Liver (tissue), 8 donors: ENCODE measurements at regions not wholly inside any gene's neighbourhood (a gene's known extent, or its start where the extent isn't known, plus 50 kb on each side); places are given as distances from the start of the nearest gene placed in this dataset.

ENCODE experiments used
- DNase-seq: peaks from one replicate; pipeline ENCODE4 v3.0.0-alpha.2; 2017; ENCODE audit warnings: low spot score
- H3K27ac ChIP-seq, 2 donors: one replicate each; pipeline ENCODE4 v1.7.0; 2013; ENCODE audit warnings: inconsistent platforms in 2 of 2, low read length in 2 of 2, control low read depth in 1 of 2, low read depth in 1 of 2, mild to moderate bottlenecking in 1 of 2
- H3K27me3 ChIP-seq, 4 donors: one replicate each; pipeline versions ENCODE4 v1.6.1 to v1.7.0; 2013; ENCODE audit warnings: low read length in 3 of 4, inconsistent platforms in 1 of 4, mild to moderate bottlenecking in 1 of 4, moderate library complexity in 1 of 4; ENCODE audit not compliant: control insufficient read depth in 4 of 4, insufficient read depth in 4 of 4
- H3K36me3 ChIP-seq, 4 donors: one replicate each; pipeline versions ENCODE4 v1.6.1 to v1.7.0; 2013; ENCODE audit warnings: low read length in 3 of 4, mild to moderate bottlenecking in 3 of 4, low read depth in 1 of 4, moderate library complexity in 1 of 4; ENCODE audit not compliant: control insufficient read depth in 4 of 4, insufficient read depth in 3 of 4
- H3K4me1 ChIP-seq, 4 donors: one replicate each; pipeline versions ENCODE4 v1.6.1 to v1.7.0; 2013; ENCODE audit warnings: low read length in 3 of 4, mild to moderate bottlenecking in 3 of 4, moderate library complexity in 1 of 4; ENCODE audit not compliant: control insufficient read depth in 4 of 4, insufficient read depth in 4 of 4
- H3K4me3 ChIP-seq, 3 donors: one replicate each; pipeline versions ENCODE4 v1.6.1 to v1.7.0; 2013; ENCODE audit warnings: low read length in 3 of 3, control low read depth in 1 of 3, low read depth in 1 of 3, mild to moderate bottlenecking in 1 of 3
- H3K9ac ChIP-seq, 2 donors: one replicate each; pipeline ENCODE4 v1.7.0; 2013; ENCODE audit warnings: low read length in 2 of 2, mild to moderate bottlenecking in 2 of 2, moderate library complexity in 2 of 2, control low read depth in 1 of 2, low read depth in 1 of 2
- H3K9me3 ChIP-seq, 4 donors: one replicate each; pipeline versions ENCODE4 v1.6.1 to v1.7.0; 2013; ENCODE audit warnings: low read length in 3 of 4; ENCODE audit not compliant: control insufficient read depth in 4 of 4
- ATF3 ChIP-seq: IDR thresholded peaks from 2 replicates; pipeline ENCODE4 v1.6.1; 2016; ENCODE audit warnings: antibody characterized with exemption
- CTCF ChIP-seq: fragments of 150-350 bp; IDR thresholded peaks from 2 replicates; pipeline ENCODE4 v1.5.1; 2017; ENCODE audit warnings: improper control_type of control experiment, low read depth, low read length; ENCODE audit not compliant: missing input control
- EGR1 ChIP-seq, 2 donors: IDR thresholded peaks; 2 replicates each; pipeline ENCODE4 v1.6.1; 2016 to 2018; ENCODE audit warnings: antibody characterized with exemption in 2 of 2, low read depth in 2 of 2
- FOXA1 ChIP-seq: IDR thresholded peaks from 2 replicates; pipeline ENCODE4 v1.6.1; 2016; ENCODE audit warnings: antibody characterized with exemption
- FOXA2 ChIP-seq: IDR thresholded peaks from 2 replicates; pipeline ENCODE4 v1.6.1; 2016; ENCODE audit warnings: antibody characterized with exemption
- GABPA ChIP-seq, 2 donors: IDR thresholded peaks in 1 of 2; conservative IDR thresholded peaks in 1 of 2; 2 replicates each; pipeline ENCODE4 v1.6.1; 2016; ENCODE audit warnings: antibody characterized with exemption in 2 of 2, mild to moderate bottlenecking in 1 of 2, moderate library complexity in 1 of 2
- HNF4A ChIP-seq, 2 donors: conservative IDR thresholded peaks; 2 replicates each; pipeline ENCODE4 v1.6.1; 2016; ENCODE audit warnings: antibody characterized with exemption in 2 of 2, mild to moderate bottlenecking in 2 of 2
- HNF4G ChIP-seq: IDR thresholded peaks from 2 replicates; pipeline ENCODE4 v1.6.1; 2016; ENCODE audit warnings: antibody characterized with exemption
- JUND ChIP-seq, 2 donors: IDR thresholded peaks; 2 replicates each; pipeline ENCODE4 v1.6.1; 2016; ENCODE audit warnings: antibody characterized with exemption in 2 of 2
- MAX ChIP-seq: IDR thresholded peaks from 2 replicates; pipeline ENCODE4 v1.6.1; 2016; ENCODE audit warnings: antibody characterized with exemption
- NR2F2 ChIP-seq: IDR thresholded peaks from 2 replicates; pipeline ENCODE4 v1.6.1; 2016; ENCODE audit warnings: antibody characterized with exemption
- RAD21 ChIP-seq, 2 donors: IDR thresholded peaks; 2 replicates each; pipeline ENCODE4 v1.6.1; 2016; ENCODE audit warnings: antibody characterized with exemption in 2 of 2, mild to moderate bottlenecking in 2 of 2
- REST ChIP-seq: IDR thresholded peaks from 2 replicates; pipeline ENCODE4 v1.6.1; 2016; ENCODE audit warnings: antibody characterized with exemption, mild to moderate bottlenecking
- RXRA ChIP-seq, 2 donors: IDR thresholded peaks; 2 replicates each; pipeline ENCODE4 v1.6.1; 2017 to 2018; ENCODE audit warnings: antibody characterized with exemption in 2 of 2, mild to moderate bottlenecking in 1 of 2
- SP1 ChIP-seq: IDR thresholded peaks from 2 replicates; pipeline ENCODE4 v1.6.1; 2018; ENCODE audit warnings: antibody characterized with exemption, mild to moderate bottlenecking
- TAF1 ChIP-seq: conservative IDR thresholded peaks from 2 replicates; pipeline ENCODE4 v1.6.1; 2016; ENCODE audit warnings: antibody characterized with exemption, mild to moderate bottlenecking
- YY1 ChIP-seq: IDR thresholded peaks from 2 replicates; pipeline ENCODE4 v1.6.1; 2016; ENCODE audit warnings: antibody characterized with exemption, mild to moderate bottlenecking
- ZBTB33 ChIP-seq: IDR thresholded peaks from 2 replicates; pipeline ENCODE4 v1.6.1; 2016; ENCODE audit warnings: antibody characterized with exemption
- WGBS: extraction: QIAGEN DNeasy Blood & Tissue Kit; methylation state at CpG from one replicate; pipeline ENCODE4 v1.1.7; 2013; 5-methylcytosine and 5-hydroxymethylcytosine counted together
- donor health status: healthy.
- donor health status: healthy.
- donor health status: healthy.
- donor health status: healthy.
- donor health status: healthy.

- no peak for DNase-seq
- TF ChIP-seq YY1, result no peak
- no peak for TF ChIP-seq RAD21 (IDR thresholded peaks at IDR 0.05)
- no peak for TF ChIP-seq TAF1
- no peak for TF ChIP-seq MAX
- no peak for TF ChIP-seq RXRA (IDR thresholded peaks at IDR 0.05)
- no peak for TF ChIP-seq SP1
- TF ChIP-seq ATF3, result no peak
- no peak for TF ChIP-seq FOXA2
- TF ChIP-seq HNF4G, result no peak
- TF ChIP-seq CTCF, result no peak
- no peak for TF ChIP-seq ZBTB33
- no peak for TF ChIP-seq FOXA1
- Histone ChIP-seq H3K36me3 (no peaks in the 10 kb centered on the region), H3K4me1 (no peaks in the 10 kb centered on the region), H3K9me3 (no peaks in the 10 kb centered on the region), H3K27ac (no peak overlapping the region), H3K4me3 (no peak overlapping the region), H3K27me3 (peaks cover 0 to 2% (median 0%) of the 10 kb centered on the region in 4 donors), H3K9ac (no peak overlapping the region)
- 86% methylated on average over 3 of the region's 3 CpGs for WGBS
Observed at GRCh38 chr2:147621656-147622197, 223.1 kb upstream of the ACVR2A start.

- no peaks in the 10 kb centered on the region for H3K4me1 ChIP-seq
- H3K36me3 ChIP-seq, result no peaks in the 10 kb centered on the region
- no peaks in the 10 kb centered on the region for H3K9me3 ChIP-seq
- peaks cover 0 to 2% (median 0%) of the 10 kb centered on the region in 4 donors for H3K27me3 ChIP-seq
- TF ChIP-seq NR2F2 (no peak), SP1 (no peak), EGR1 (IDR thresholded peaks at IDR 0.05; ENCODE audit: low read depth in 2 of 2) (no peak), ZBTB33 (no peak), REST (no peak), HNF4A (conservative IDR thresholded peaks at IDR 0.05) (no peak), HNF4G (no peak), TAF1 (no peak), RXRA (IDR thresholded peaks at IDR 0.05) (no peak), FOXA1 (no peak), MAX (no peak), YY1 (no peak), FOXA2 (no peak), GABPA (IDR thresholded peaks at IDR 0.05 in 1 of 2, conservative IDR thresholded peaks at IDR 0.05 in 1 of 2) (no peak), RAD21 (IDR thresholded peaks at IDR 0.05) (no peak), CTCF (no peak), ATF3 (no peak), JUND (IDR thresholded peaks at IDR 0.05) (no peak)
- DNase-seq, result no peak
- no peak overlapping the region for H3K27ac ChIP-seq
- H3K4me3 ChIP-seq, result no peak overlapping the region
- WGBS, result 88% methylated on average over 4 of the region's 4 CpGs
- no peak overlapping the region for H3K9ac ChIP-seq
Observed at GRCh38 chr2:147619808-147620207, 225.0 kb upstream of the ACVR2A start.
